Keratinocyte (primary cell): ENCODE measurements at regions not wholly inside any gene's neighbourhood (a gene's known extent, or its start where the extent isn't known, plus 50 kb on each side); places are given as distances from the start of the nearest gene placed in this dataset.

Source experiments
- EZH2 ChIP-seq: IDR thresholded peaks from one replicate; pipeline ENCODE4 v1.6.1; 2012; ENCODE audit warnings: inconsistent platforms, mild to moderate bottlenecking, low read length, moderate library complexity
- TF ChIP-seq, protein P1 (sequence below), 3 experiments: IDR thresholded peaks in 1 of 3; conservative IDR thresholded peaks in 1 of 3; optimal IDR thresholded peaks in 1 of 3; 2 replicates in 2 of 3; 3 replicates in 1 of 3; pipeline versions ENCODE3 to v1.5.1; 2011; ENCODE audit warnings: low read length in 3 of 3, mild to moderate bottlenecking in 3 of 3, moderate library complexity in 2 of 3, control low read depth in 1 of 3, inconsistent platforms in 1 of 3; ENCODE audit not compliant: insufficient read depth in 2 of 3; ENCODE audit errors: extremely low read depth in 1 of 3

DNA sequence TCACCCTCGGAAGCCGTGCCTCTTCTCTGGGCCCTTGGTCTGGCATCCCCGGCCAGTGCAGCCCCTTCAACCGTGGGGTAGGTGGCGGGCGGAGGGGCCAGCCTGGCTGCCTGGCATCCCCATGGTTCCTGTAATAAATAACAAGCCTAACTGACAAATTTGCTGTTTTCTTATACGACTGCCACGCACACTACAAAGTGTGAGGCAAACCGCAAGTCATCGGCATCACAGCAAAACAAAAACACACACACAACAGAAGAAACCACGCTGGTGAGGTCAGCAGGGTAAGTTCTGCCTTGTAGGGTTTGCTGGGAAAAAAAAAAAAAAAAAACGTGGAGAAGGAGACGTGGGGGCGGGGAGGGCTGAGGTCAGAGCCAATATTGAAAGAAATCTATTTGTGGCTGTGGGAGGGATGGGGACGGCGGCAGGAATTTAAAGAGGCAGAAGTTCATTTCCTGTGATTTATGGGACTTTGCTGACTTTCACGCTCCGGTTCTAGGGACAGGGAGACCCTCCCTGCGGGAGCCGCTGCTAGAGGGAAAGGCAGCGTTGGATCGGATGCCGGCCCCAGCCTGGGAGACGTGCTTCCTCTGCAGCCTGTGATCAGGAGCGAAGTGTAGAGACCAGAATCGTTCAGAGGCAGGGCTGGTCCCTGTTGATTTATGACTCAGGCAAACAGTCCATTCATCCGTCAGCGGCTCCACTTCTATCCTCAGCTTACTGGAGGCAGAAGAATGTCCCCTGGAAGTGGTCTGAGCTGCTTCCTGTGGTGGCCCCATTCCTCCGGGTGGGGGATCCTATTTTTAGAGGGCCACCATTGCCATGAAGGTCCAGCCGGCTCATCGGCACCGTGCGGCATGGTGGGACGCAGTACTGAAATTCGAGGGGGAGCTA is 162.8 kb downstream of the FOXL1 start:
- TF ChIP-seq, protein P1, sequence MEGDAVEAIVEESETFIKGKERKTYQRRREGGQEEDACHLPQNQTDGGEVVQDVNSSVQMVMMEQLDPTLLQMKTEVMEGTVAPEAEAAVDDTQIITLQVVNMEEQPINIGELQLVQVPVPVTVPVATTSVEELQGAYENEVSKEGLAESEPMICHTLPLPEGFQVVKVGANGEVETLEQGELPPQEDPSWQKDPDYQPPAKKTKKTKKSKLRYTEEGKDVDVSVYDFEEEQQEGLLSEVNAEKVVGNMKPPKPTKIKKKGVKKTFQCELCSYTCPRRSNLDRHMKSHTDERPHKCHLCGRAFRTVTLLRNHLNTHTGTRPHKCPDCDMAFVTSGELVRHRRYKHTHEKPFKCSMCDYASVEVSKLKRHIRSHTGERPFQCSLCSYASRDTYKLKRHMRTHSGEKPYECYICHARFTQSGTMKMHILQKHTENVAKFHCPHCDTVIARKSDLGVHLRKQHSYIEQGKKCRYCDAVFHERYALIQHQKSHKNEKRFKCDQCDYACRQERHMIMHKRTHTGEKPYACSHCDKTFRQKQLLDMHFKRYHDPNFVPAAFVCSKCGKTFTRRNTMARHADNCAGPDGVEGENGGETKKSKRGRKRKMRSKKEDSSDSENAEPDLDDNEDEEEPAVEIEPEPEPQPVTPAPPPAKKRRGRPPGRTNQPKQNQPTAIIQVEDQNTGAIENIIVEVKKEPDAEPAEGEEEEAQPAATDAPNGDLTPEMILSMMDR (optimal IDR thresholded peaks at IDR 0.05 in 1 of 3, IDR thresholded peaks at IDR 0.05 in 1 of 3, conservative IDR thresholded peaks at IDR 0.05 in 1 of 3; ENCODE audit: extremely low read depth in 1 of 3, insufficient read depth in 2 of 3, low read length in 3 of 3): no peak
- no peak for TF ChIP-seq EZH2
